IMR-90 (cell line): ENCODE measurements at regions not wholly inside any gene's neighbourhood (a gene's known extent, or its start where the extent isn't known, plus 50 kb on each side); places are given as distances from the start of the nearest gene placed in this dataset.

Experiments
- ATAC-seq: fragments of 200-7000 bp; cut with Tn5 transposase; 2 replicates; pipeline ENCODE4 v1.9.1; 2020; ENCODE audit warnings: low read depth, mild to moderate bottlenecking, moderate library complexity
- BruUV-seq: library from RNA; stranded (reverse); fragments of 400-500 nt; replicated peaks from 2 replicates; lab custom pipeline; 2021; lab: Mats Ljungman, UMichigan
- CTCF ChIA-PET: fragments of 300-600 bp; formaldehyde crosslinking; extraction: SDS; loops from one replicate; lab custom pipeline; 2021; ENCODE audit warnings: antibody characterized with exemption; lab: Yijun Ruan, JAX
- POLR2A ChIA-PET: fragments of 300-600 bp; sonication (Branson Sonifier 250); formaldehyde crosslinking; loops from one replicate; lab custom pipeline; 2022; ENCODE audit warnings: antibody characterized with exemption; ENCODE audit not compliant: unreplicated experiment; lab: Charles Lee
- DNase-seq: peaks from one replicate; pipeline ENCODE4 v3.0.0; 2013
- H2AFZ ChIP-seq: replicated peaks from 2 replicates; pipeline ENCODE3; 2013; ENCODE audit warnings: low read length, mild to moderate bottlenecking; ENCODE audit not compliant: poor library complexity
- H2AK5ac ChIP-seq: 2 replicates; pipeline ENCODE4 v1.6.1; 2013; ENCODE audit warnings: low read depth, low read length, inconsistent platforms
- H2AK9ac ChIP-seq: replicated peaks from 2 replicates; pipeline ENCODE3; 2013; ENCODE audit warnings: mild to moderate bottlenecking, low read depth, low read length, moderate library complexity; ENCODE audit not compliant: poor library complexity
- H2BK120ac ChIP-seq: 2 replicates; pipeline ENCODE4 v1.6.1; 2013; ENCODE audit warnings: low read depth, low read length, inconsistent platforms
- H2BK15ac ChIP-seq: 3 replicates; pipeline ENCODE4 v1.6.1; 2013; ENCODE audit warnings: low read depth, low read length, inconsistent platforms
- H2BK20ac ChIP-seq: 2 replicates; pipeline ENCODE4 v1.6.1; 2013; ENCODE audit warnings: low read depth, mild to moderate bottlenecking, inconsistent platforms, low read length, moderate library complexity
- H2BK5ac ChIP-seq: 2 replicates; pipeline ENCODE4 v1.6.1; 2013; ENCODE audit warnings: mild to moderate bottlenecking, low read depth, low read length, inconsistent platforms; ENCODE audit not compliant: poor library complexity, severe bottlenecking
- H3K14ac ChIP-seq: replicated peaks from 2 replicates; pipeline ENCODE4 v1.6.1; 2013; ENCODE audit warnings: low read depth, low read length, inconsistent platforms
- H3K18ac ChIP-seq: 2 replicates; pipeline ENCODE4 v1.6.1; 2013; ENCODE audit warnings: low read depth, low read length, control low read depth
- H3K23ac ChIP-seq: 2 replicates; pipeline ENCODE4 v1.6.1; 2013; ENCODE audit warnings: low read depth, low read length, inconsistent platforms
- H3K27ac ChIP-seq: 2 replicates; pipeline ENCODE4 v1.5.1; 2013; ENCODE audit warnings: mild to moderate bottlenecking, control low read depth, low read length; ENCODE audit not compliant: insufficient read depth
- H3K27me3 ChIP-seq: 2 replicates; pipeline ENCODE4 v1.6.1; 2013; ENCODE audit warnings: low read length; ENCODE audit not compliant: control insufficient read depth, insufficient read depth
- H3K36me3 ChIP-seq: 2 replicates; pipeline ENCODE4 v1.6.1; 2013; ENCODE audit warnings: low read length, mixed read lengths; ENCODE audit not compliant: control insufficient read depth, insufficient read depth
- H3K4ac ChIP-seq: 2 replicates; pipeline ENCODE4 v1.6.1; 2013; ENCODE audit warnings: low read depth, low read length, inconsistent platforms
- H3K4me1 ChIP-seq: 2 replicates; pipeline ENCODE4 v1.6.1; 2013; ENCODE audit warnings: low read length, mixed read lengths; ENCODE audit not compliant: control insufficient read depth, insufficient read depth
- H3K4me2 ChIP-seq: 2 replicates; pipeline ENCODE4 v1.6.1; 2013; ENCODE audit warnings: low read depth, mild to moderate bottlenecking, control low read depth, low read length, moderate library complexity
- H3K4me3 ChIP-seq: 2 replicates; pipeline ENCODE4 v1.5.1; 2013; ENCODE audit warnings: low read depth, mild to moderate bottlenecking, control low read depth, low read length, moderate library complexity; ENCODE audit not compliant: insufficient read depth
- H3K56ac ChIP-seq: 2 replicates; pipeline ENCODE4 v1.6.1; 2013; ENCODE audit warnings: low read length, inconsistent platforms; ENCODE audit not compliant: insufficient read depth; ENCODE audit errors: extremely low read depth
- H3K79me1 ChIP-seq, 2 experiments: 2 replicates each; pipeline ENCODE4 v1.6.1; 2013; ENCODE audit warnings: low read length in 2 of 2, inconsistent platforms in 1 of 2, low read depth in 1 of 2
- H3K9ac ChIP-seq: 2 replicates; pipeline ENCODE4 v1.6.1; 2013; ENCODE audit warnings: low read depth, low read length, control low read depth
- H3K9me1 ChIP-seq: 2 replicates; pipeline ENCODE4 v1.6.1; 2013; ENCODE audit warnings: low read length, inconsistent platforms; ENCODE audit not compliant: insufficient read depth
- H3K9me3 ChIP-seq: 2 replicates; pipeline ENCODE4 v1.6.1; 2013; ENCODE audit warnings: low read length; ENCODE audit not compliant: control insufficient read depth, insufficient read depth
- H4K20me1 ChIP-seq: 2 replicates; pipeline ENCODE4 v1.6.1; 2013; ENCODE audit warnings: low read length, inconsistent platforms; ENCODE audit not compliant: insufficient read depth
- H4K5ac ChIP-seq: 2 replicates; pipeline ENCODE4 v1.6.1; 2013; ENCODE audit warnings: mild to moderate bottlenecking, low read depth, low read length, control low read depth
- H4K8ac ChIP-seq, 2 experiments: 2 replicates each; pipeline ENCODE4 v1.6.1; 2013; ENCODE audit warnings: low read depth in 2 of 2, low read length in 2 of 2, control low read depth in 1 of 2, inconsistent platforms in 1 of 2
- H4K91ac ChIP-seq: 2 replicates; pipeline ENCODE4 v1.6.1; 2013; ENCODE audit warnings: low read depth, low read length, inconsistent platforms; ENCODE audit not compliant: insufficient read depth
- BHLHE40 ChIP-seq: fragments of 150-350 bp; IDR thresholded peaks from 2 replicates; pipeline ENCODE4 v1.6.1; 2016; ENCODE audit warnings: mild to moderate bottlenecking, low read depth, low read length
- CEBPB ChIP-seq: IDR thresholded peaks from 2 replicates; pipeline ENCODE4 v1.6.1; 2012; ENCODE audit warnings: low read depth, low read length, improper control_type of control experiment
- CHD1 ChIP-seq: IDR thresholded peaks from 2 replicates; pipeline ENCODE4 v1.6.1; 2012; ENCODE audit warnings: low read depth, low read length, improper control_type of control experiment
- CTCF ChIP-seq: conservative IDR thresholded peaks from 2 replicates; pipeline ENCODE4 v1.5.1; 2012; ENCODE audit warnings: mild to moderate bottlenecking, low read depth, low read length, improper control_type of control experiment
- FOS ChIP-seq: fragments of 150-350 bp; IDR thresholded peaks from 2 replicates; pipeline ENCODE4 v1.6.1; 2016; ENCODE audit warnings: low read depth, low read length
- MAFK ChIP-seq: IDR thresholded peaks from 2 replicates; pipeline ENCODE4 v1.6.1; 2012; ENCODE audit warnings: low read depth, low read length, improper control_type of control experiment
- MAZ ChIP-seq: IDR thresholded peaks from 2 replicates; pipeline ENCODE4 v1.6.1; 2012; ENCODE audit warnings: low read depth, mild to moderate bottlenecking, low read length, improper control_type of control experiment, moderate library complexity, borderline replicate concordance
- MXI1 ChIP-seq: IDR thresholded peaks from 2 replicates; pipeline ENCODE4 v1.6.1; 2012; ENCODE audit warnings: low read depth, mild to moderate bottlenecking, low read length, moderate library complexity, borderline replicate concordance
- NFE2L2 ChIP-seq: fragments of 150-350 bp; IDR thresholded peaks from 2 replicates; pipeline ENCODE4 v1.6.1; 2016; ENCODE audit warnings: low read depth, mild to moderate bottlenecking, low read length
- POLR2A ChIP-seq: IDR thresholded peaks from 2 replicates; pipeline ENCODE4 v1.6.1; 2012; ENCODE audit warnings: mild to moderate bottlenecking, low read depth, low read length
- RAD21 ChIP-seq: IDR thresholded peaks from 2 replicates; pipeline ENCODE4 v1.6.1; 2012; ENCODE audit warnings: low read length, improper control_type of control experiment
- RCOR1 ChIP-seq: IDR thresholded peaks from 2 replicates; pipeline ENCODE4 v1.6.1; 2012; ENCODE audit warnings: mild to moderate bottlenecking, low read length, improper control_type of control experiment; ENCODE audit not compliant: insufficient replicate concordance
- RFX5 ChIP-seq: IDR thresholded peaks from 2 replicates; pipeline ENCODE4 v1.8.0; 2012; ENCODE audit warnings: low read depth, mild to moderate bottlenecking, low read length, moderate library complexity
- SMC3 ChIP-seq: fragments of 150-350 bp; IDR thresholded peaks from 2 replicates; pipeline ENCODE4 v1.6.1; 2016; ENCODE audit warnings: low read depth, mild to moderate bottlenecking, antibody characterized with exemption, low read length, moderate library complexity
- WGBS, 2 experiments: methylation state at CpG; one replicate each; pipeline versions ENCODE4 v1.1.5 to v1.1.7; 2013; ENCODE audit warnings: missing lambda C conversion rate in 2 of 2; ENCODE audit not compliant: insufficient read length in 1 of 2; ENCODE audit errors: extremely low coverage in 2 of 2; 5-methylcytosine and 5-hydroxymethylcytosine counted together
- dilution Hi-C: fragments of 300-500 bp; cut with HindIII; formaldehyde crosslinking; loops from one replicate; pipeline ENCODE4 v1.14.3; 2018; ENCODE audit warnings: low sequenced_read_pairs; ENCODE audit not compliant: unreplicated experiment
- in situ Hi-C: fragments of 300-500 bp; cut with MboI; formaldehyde crosslinking; loops from 3 replicates; pipeline ENCODE4 v1.14.3; 2019; ENCODE audit warnings: low sequenced_read_pairs, inconsistent platforms, mixed read lengths
- intact Hi-C: fragments of 100-400 bp; cut with micrococcal nuclease; formaldehyde crosslinking; loops from 2 replicates; pipeline ENCODE4 v1.10.0; 2022
- TF ChIP-seq, protein P1 (sequence below): fragments of 150-350 bp; IDR thresholded peaks from 2 replicates; pipeline ENCODE4 v1.6.1; 2017; ENCODE audit warnings: mild to moderate bottlenecking, antibody characterized with exemption, low read length, low read depth
- TF ChIP-seq, protein P2 (sequence below): fragments of 150-350 bp; IDR thresholded peaks from 2 replicates; pipeline ENCODE4 v1.6.1; 2016; ENCODE audit warnings: low read depth, mild to moderate bottlenecking, low read length, moderate library complexity, borderline replicate concordance

GRCh38 chr14:83372271-83372670, 1838.6 kb upstream of the SEL1L start:
- H3K36me3 ChIP-seq: no peaks in the 10 kb centered on the region
- no peaks in the 10 kb centered on the region for H3K27me3 ChIP-seq
- in situ Hi-C loops: no loop called here
- CTCF ChIA-PET: no interaction called here
- BruUV-seq: no TSS peak
- H3K56ac ChIP-seq: no peak overlapping the region
- H4K20me1 ChIP-seq: no peaks in the 10 kb centered on the region
- DNase-seq: peak; percentile 3
- dilution Hi-C loops: no loop called here
- no peak overlapping the region for H3K4me2 ChIP-seq
- H3K9ac ChIP-seq: no peak overlapping the region
- no peak overlapping the region for H4K5ac ChIP-seq
- TF ChIP-seq RCOR1 (no peak), MAFK (peak; percentile 63), MAZ (no peak), RAD21 (no peak), FOS (no peak), POLR2A (no peak), CTCF (no peak), CEBPB (no peak), NFE2L2 (peak; percentile 87), SMC3 (no peak), BHLHE40 (no peak), MXI1 (no peak), CHD1 (no peak), RFX5 (no peak)
- TF ChIP-seq, protein P1, sequence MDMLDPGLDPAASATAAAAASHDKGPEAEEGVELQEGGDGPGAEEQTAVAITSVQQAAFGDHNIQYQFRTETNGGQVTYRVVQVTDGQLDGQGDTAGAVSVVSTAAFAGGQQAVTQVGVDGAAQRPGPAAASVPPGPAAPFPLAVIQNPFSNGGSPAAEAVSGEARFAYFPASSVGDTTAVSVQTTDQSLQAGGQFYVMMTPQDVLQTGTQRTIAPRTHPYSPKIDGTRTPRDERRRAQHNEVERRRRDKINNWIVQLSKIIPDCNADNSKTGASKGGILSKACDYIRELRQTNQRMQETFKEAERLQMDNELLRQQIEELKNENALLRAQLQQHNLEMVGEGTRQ: no peak
- TF ChIP-seq, protein P2, sequence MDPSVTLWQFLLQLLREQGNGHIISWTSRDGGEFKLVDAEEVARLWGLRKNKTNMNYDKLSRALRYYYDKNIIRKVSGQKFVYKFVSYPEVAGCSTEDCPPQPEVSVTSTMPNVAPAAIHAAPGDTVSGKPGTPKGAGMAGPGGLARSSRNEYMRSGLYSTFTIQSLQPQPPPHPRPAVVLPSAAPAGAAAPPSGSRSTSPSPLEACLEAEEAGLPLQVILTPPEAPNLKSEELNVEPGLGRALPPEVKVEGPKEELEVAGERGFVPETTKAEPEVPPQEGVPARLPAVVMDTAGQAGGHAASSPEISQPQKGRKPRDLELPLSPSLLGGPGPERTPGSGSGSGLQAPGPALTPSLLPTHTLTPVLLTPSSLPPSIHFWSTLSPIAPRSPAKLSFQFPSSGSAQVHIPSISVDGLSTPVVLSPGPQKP: no peak
- H3K18ac ChIP-seq: no peak overlapping the region
- no peak overlapping the region for H2BK5ac ChIP-seq
- H2BK15ac ChIP-seq: no peak overlapping the region
- H3K9me3 ChIP-seq: no peaks in the 10 kb centered on the region
- no peak overlapping the region for H2AK9ac ChIP-seq
- ATAC-seq: no peak
- intact Hi-C loops: no loop called here
- no peak overlapping the region for H4K91ac ChIP-seq
- H2BK20ac ChIP-seq: no peak overlapping the region
- POLR2A ChIA-PET: no interaction called here
- no peaks in the 10 kb centered on the region for H3K9me1 ChIP-seq
- no peak overlapping the region for H3K27ac ChIP-seq
- no peak overlapping the region for H2AK5ac ChIP-seq
- H2AFZ ChIP-seq: no peak overlapping the region
- no peaks in the 10 kb centered on the region for H3K4me1 ChIP-seq
- H4K8ac ChIP-seq: no peak overlapping the region
- no peak overlapping the region for H3K4ac ChIP-seq
- H3K79me1 ChIP-seq: no peaks in the 10 kb centered on the region
- no peak overlapping the region for H3K14ac ChIP-seq
- H3K23ac ChIP-seq: no peak overlapping the region
- no CpG with 5 or more reads among the region's 1 CpG for WGBS, 2 experiments
- H2BK120ac ChIP-seq: no peak overlapping the region
- H3K4me3 ChIP-seq: no peak overlapping the region
